ENCODE measurements at regions not wholly inside any gene's neighbourhood (a gene's known extent, or its start where the extent isn't known, plus 50 kb on each side); places are given as distances from the start of the nearest gene placed in this dataset.

GRCh38 chr11:64500176-64501013 lies 55.3 kb upstream of the SLC22A11 start (continued):
- TF ChIP-seq ZNF277 (CRISPR knock-in tag; IDR thresholded peaks at IDR 0.05; ENCODE audit: borderline replicate concordance) = no peak
- TF ChIP-seq CGGBP1 (CRISPR knock-in tag; IDR thresholded peaks at IDR 0.05) = no peak
- TF ChIP-seq NR0B1 (IDR thresholded peaks at IDR 0.05; ENCODE audit: partially characterized antibody) = no peak
- no peak for TF ChIP-seq RUNX1 (IDR thresholded peaks at IDR 0.05; ENCODE audit: low read depth)
- TF ChIP-seq FOXK2 (conservative IDR thresholded peaks at IDR 0.05 in 1 of 2, IDR thresholded peaks at IDR 0.05 in 1 of 2; ENCODE audit: low read depth in 2 of 2) = peak in 1 of 2 experiments; percentile 28; a peak in 2 of 4 replicates
- TF ChIP-seq ETS2 (tag; IDR thresholded peaks at IDR 0.05; ENCODE audit: borderline replicate concordance, poor library complexity, severe bottlenecking) = no peak
- no peak for TF ChIP-seq CHD4 (IDR thresholded peaks at IDR 0.05; ENCODE audit: insufficient read depth, insufficient replicate concordance, low read depth, low read length, poor library complexity, severe bottlenecking)
- no peak for TF ChIP-seq ARNT (IDR thresholded peaks at IDR 0.05)
- TF ChIP-seq HMGXB4 (CRISPR knock-in tag; IDR thresholded peaks at IDR 0.05) = no peak
- TF ChIP-seq HMGN3 (IDR thresholded peaks at IDR 0.05; ENCODE audit: borderline replicate concordance, extremely low read depth, insufficient read length, low read depth, low read length) = no peak
- no peak for TF ChIP-seq ZNF609 (CRISPR knock-in tag; IDR thresholded peaks at IDR 0.05; ENCODE audit: borderline replicate concordance)
- TF ChIP-seq ZNF655 (CRISPR knock-in tag; IDR thresholded peaks at IDR 0.05) = no peak
- no peak for TF ChIP-seq RAD21 (CRISPR knock-in tag; conservative IDR thresholded peaks at IDR 0.05 in 1 of 2, IDR thresholded peaks at IDR 0.05 in 1 of 2)

Data from K562 (cell line).